HepG2 (cell line): ENCODE measurements at regions not wholly inside any gene's neighbourhood (a gene's known extent, or its start where the extent isn't known, plus 50 kb on each side); places are given as distances from the start of the nearest gene placed in this dataset.

Experiments
- FOXA3 ChIP-seq: IDR thresholded peaks from 2 replicates; pipeline ENCODE4 v1.6.1; 2016; ENCODE audit warnings: missing genetic modification reagents, missing compliant biosample characterization
- HNRNPH1 ChIP-seq: fragments of 200-400 bp; formaldehyde crosslinking; optimal IDR thresholded peaks from 2 replicates; pipeline ENCODE3; 2017; ENCODE audit warnings: mild to moderate bottlenecking, low read depth, low read length
- KAT7 ChIP-seq: IDR thresholded peaks from 2 replicates; pipeline ENCODE4 v1.6.1; 2018; ENCODE audit warnings: borderline replicate concordance, missing compliant biosample characterization
- RBM39 ChIP-seq: fragments of 200-400 bp; formaldehyde crosslinking; IDR thresholded peaks from one replicate; pipeline ENCODE4 v1.6.1; 2018; ENCODE audit warnings: antibody characterized with exemption, mild to moderate bottlenecking, low read depth, low read length; ENCODE audit not compliant: poor library complexity, severe bottlenecking
- RXRA ChIP-seq: sonication (generic); formaldehyde crosslinking; IDR thresholded peaks from 2 replicates; pipeline ENCODE4 v1.5.1; 2020; ENCODE audit warnings: missing genetic modification reagents
- STAT6 ChIP-seq: sonication (generic); formaldehyde crosslinking; IDR thresholded peaks from 2 replicates; pipeline ENCODE4 v1.4.0; 2020; ENCODE audit warnings: missing genetic modification reagents, mild to moderate bottlenecking, borderline replicate concordance
- TMF1 ChIP-seq: sonication (generic); formaldehyde crosslinking; IDR thresholded peaks from 2 replicates; pipeline ENCODE4 v1.8.1; 2022; ENCODE audit warnings: low read depth, missing genetic modification reagents
- ZNF263 ChIP-seq: sonication (generic); formaldehyde crosslinking; IDR thresholded peaks from 2 replicates; pipeline ENCODE4 v1.4.0; 2020; ENCODE audit warnings: missing genetic modification reagents
- ZNF33B ChIP-seq: sonication (generic); formaldehyde crosslinking; IDR thresholded peaks from 2 replicates; pipeline ENCODE4 v1.5.1; 2020; ENCODE audit warnings: mild to moderate bottlenecking, missing genetic modification reagents
- ZNF362 ChIP-seq: sonication (generic); formaldehyde crosslinking; IDR thresholded peaks from 2 replicates; pipeline ENCODE4 v1.4.0; 2020; ENCODE audit warnings: missing genetic modification reagents, mild to moderate bottlenecking, borderline replicate concordance
- TF ChIP-seq, protein P1 (sequence below): sonication (generic); formaldehyde crosslinking; IDR thresholded peaks from 2 replicates; pipeline ENCODE4 v1.5.0; 2020; ENCODE audit warnings: mild to moderate bottlenecking, missing genetic modification reagents, moderate library complexity
- TF ChIP-seq, protein P2 (sequence below): sonication (generic); formaldehyde crosslinking; IDR thresholded peaks from 2 replicates; pipeline ENCODE4 v1.4.0; 2020; ENCODE audit warnings: mild to moderate bottlenecking, missing genetic modification reagents

DNA sequence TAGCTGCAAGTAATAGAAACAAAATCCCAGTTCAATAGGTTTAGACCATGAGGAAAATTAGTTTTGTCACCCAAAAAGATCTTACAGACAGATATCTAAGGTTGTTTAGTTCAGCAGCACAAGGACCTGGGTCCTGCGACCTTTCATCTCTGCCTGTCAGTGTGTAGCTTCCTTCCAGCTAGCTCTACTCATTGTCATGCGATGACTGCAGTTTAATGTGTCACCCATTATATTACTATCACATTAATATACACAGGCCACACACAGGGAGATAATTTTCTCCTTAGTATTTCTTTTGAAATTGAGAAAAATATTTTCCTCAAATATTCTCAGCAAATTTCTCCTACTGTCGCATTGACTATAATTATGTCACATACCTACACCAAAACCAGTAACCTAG, 232.1 kb upstream of the ARSJ start:
- TF ChIP-seq ZNF362 (CRISPR knock-in tag) (no peak), RXRA (CRISPR knock-in tag) (no peak), FOXA3 (CRISPR knock-in tag) (no peak), ZNF263 (no peak), KAT7 (CRISPR knock-in tag) (no peak), HNRNPH1 (no peak), TMF1 (CRISPR knock-in tag) (no peak), ZNF33B (CRISPR knock-in tag) (no peak), RBM39 (no peak), STAT6 (no peak)
- TF ChIP-seq, protein P1, sequence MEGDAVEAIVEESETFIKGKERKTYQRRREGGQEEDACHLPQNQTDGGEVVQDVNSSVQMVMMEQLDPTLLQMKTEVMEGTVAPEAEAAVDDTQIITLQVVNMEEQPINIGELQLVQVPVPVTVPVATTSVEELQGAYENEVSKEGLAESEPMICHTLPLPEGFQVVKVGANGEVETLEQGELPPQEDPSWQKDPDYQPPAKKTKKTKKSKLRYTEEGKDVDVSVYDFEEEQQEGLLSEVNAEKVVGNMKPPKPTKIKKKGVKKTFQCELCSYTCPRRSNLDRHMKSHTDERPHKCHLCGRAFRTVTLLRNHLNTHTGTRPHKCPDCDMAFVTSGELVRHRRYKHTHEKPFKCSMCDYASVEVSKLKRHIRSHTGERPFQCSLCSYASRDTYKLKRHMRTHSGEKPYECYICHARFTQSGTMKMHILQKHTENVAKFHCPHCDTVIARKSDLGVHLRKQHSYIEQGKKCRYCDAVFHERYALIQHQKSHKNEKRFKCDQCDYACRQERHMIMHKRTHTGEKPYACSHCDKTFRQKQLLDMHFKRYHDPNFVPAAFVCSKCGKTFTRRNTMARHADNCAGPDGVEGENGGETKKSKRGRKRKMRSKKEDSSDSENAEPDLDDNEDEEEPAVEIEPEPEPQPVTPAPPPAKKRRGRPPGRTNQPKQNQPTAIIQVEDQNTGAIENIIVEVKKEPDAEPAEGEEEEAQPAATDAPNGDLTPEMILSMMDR: no peak
- TF ChIP-seq, protein P2, sequence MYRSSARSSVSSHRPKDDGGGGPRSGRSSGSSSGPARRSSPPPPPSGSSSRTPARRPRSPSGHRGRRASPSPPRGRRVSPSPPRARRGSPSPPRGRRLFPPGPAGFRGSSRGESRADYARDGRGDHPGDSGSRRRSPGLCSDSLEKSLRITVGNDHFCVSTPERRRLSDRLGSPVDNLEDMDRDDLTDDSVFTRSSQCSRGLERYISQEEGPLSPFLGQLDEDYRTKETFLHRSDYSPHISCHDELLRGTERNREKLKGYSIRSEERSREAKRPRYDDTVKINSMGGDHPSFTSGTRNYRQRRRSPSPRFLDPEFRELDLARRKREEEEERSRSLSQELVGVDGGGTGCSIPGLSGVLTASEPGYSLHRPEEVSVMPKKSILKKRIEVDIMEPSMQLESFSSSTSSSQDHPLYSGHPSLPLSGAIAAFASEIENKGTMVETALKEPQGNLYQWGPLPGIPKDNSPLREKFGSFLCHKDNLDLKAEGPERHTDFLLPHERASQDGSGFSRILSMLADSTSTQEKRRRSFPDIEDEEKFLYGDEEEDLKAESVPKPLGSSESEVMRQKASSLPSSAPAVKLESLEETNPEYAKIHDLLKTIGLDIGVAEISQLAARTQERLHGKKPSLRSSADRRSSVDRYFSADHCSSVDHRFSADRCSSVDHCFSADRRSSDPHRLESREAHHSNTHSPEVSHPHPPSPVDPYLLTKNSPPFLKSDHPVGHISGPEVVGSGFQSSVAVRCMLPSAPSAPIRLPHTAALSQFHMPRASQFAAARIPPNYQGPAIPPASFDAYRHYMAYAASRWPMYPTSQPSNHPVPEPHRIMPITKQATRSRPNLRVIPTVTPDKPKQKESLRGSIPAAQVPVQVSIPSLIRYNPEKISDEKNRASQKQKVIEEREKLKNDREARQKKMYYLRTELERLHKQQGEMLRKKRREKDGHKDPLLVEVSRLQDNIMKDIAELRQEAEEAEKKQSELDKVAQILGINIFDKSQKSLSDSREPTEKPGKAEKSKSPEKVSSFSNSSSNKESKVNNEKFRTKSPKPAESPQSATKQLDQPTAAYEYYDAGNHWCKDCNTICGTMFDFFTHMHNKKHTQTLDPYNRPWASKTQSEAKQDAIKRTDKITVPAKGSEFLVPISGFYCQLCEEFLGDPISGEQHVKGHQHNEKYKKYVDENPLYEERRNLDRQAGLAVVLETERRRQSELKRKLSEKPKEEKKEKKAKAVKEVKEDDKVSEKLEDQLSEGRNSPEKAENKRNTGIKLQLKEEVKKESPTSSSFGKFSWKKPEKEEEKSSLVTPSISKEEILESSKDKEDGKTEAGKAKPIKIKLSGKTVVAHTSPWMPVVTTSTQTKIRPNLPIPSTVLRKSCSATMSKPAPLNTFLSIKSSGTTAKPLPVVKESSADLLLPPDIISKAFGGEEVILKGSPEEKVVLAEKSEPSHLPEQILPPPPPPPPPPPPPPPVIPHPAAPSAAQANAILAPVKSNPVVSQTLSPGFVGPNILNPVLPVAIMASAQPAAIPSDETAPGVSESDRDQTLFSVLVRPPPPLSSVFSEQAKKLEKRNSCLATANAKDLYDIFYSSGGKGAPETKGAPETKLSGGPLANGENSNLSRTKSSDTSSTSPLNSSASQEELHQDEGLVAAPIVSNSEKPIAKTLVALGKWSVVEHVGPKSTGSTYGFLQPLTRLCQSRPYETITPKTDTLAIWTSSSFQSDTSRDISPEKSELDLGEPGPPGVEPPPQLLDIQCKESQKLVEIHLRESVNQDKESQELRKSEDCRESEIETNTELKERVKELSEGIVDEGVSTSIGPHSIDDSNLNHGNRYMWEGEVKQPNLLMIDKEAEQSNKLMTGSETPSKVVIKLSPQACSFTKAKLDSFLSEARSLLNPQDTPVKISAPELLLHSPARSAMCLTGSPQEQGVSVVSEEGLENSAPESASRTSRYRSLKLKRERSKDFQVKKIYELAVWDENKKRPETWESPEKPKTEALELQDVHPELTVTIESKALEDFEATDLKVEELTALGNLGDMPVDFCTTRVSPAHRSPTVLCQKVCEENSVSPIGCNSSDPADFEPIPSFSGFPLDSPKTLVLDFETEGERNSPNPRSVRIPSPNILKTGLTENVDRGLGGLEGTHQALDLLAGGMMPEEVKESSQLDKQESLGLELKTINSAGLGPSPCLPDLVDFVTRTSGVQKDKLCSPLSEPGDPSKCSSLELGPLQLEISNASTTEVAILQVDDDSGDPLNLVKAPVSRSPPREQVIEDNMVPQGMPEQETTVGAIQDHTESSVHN (CRISPR knock-in tag): no peak
